Calu3 (cell line): ENCODE measurements at regions not wholly inside any gene's neighbourhood (a gene's known extent, or its start where the extent isn't known, plus 50 kb on each side); places are given as distances from the start of the nearest gene placed in this dataset.

Experiments used
- BruUV-seq: library from RNA; stranded (reverse); fragments of 400-500 nt; replicated peaks from 2 replicates; lab custom pipeline; 2021; lab: Mats Ljungman, UMichigan
- CTCF ChIA-PET: fragments of 300-600 bp; sonication (Branson Sonifier 250); formaldehyde crosslinking; loops from one replicate; lab custom pipeline; 2022; ENCODE audit warnings: antibody characterized with exemption; lab: Charles Lee
- DNase-seq: peaks from one replicate; pipeline ENCODE4 v3.0.0; 2022
- H3K27ac Mint-ChIP-seq: one replicate; pipeline ENCODE4 v1.8.0; 2022; ENCODE audit warnings: mixed read lengths; ENCODE audit not compliant: unreplicated experiment
- H3K27me3 Mint-ChIP-seq: one replicate; pipeline ENCODE4 v1.8.0; 2022; ENCODE audit warnings: mixed read lengths; ENCODE audit not compliant: unreplicated experiment
- H3K36me3 Mint-ChIP-seq: one replicate; pipeline ENCODE4 v1.8.0; 2022; ENCODE audit warnings: mild to moderate bottlenecking, moderate library complexity, mixed read lengths; ENCODE audit not compliant: insufficient read depth, unreplicated experiment
- H3K4me1 Mint-ChIP-seq: one replicate; pipeline ENCODE4 v1.8.0; 2022; ENCODE audit warnings: mild to moderate bottlenecking, low read depth, mixed read lengths; ENCODE audit not compliant: unreplicated experiment
- H3K4me3 Mint-ChIP-seq: one replicate; pipeline ENCODE4 v1.8.0; 2022; ENCODE audit warnings: mild to moderate bottlenecking, low read depth, moderate library complexity, mixed read lengths; ENCODE audit not compliant: unreplicated experiment
- H3K9me3 Mint-ChIP-seq: one replicate; pipeline ENCODE4 v1.8.0; 2022; ENCODE audit warnings: low read depth, mixed read lengths; ENCODE audit not compliant: unreplicated experiment
- intact Hi-C: fragments of 100-400 bp; cut with micrococcal nuclease; formaldehyde crosslinking; loops from one replicate; pipeline ENCODE4 v1.10.0; 2022; ENCODE audit not compliant: unreplicated experiment
- TF ChIP-seq, protein P1 (sequence below): fragments of 200-600 bp; IDR thresholded peaks from one replicate; pipeline ENCODE4 v1.8.0; 2022; ENCODE audit warnings: antibody characterized with exemption; ENCODE audit not compliant: unreplicated experiment

GRCh38 chr5:167895899-167896659, 395.4 kb upstream of the WWC1 start:
- intact Hi-C loops: no loop called here
- H3K9me3 Mint-ChIP-seq: no peaks in the 10 kb centered on the region
- H3K36me3 Mint-ChIP-seq: no peaks in the 10 kb centered on the region
- H3K4me1 Mint-ChIP-seq: no peaks in the 10 kb centered on the region
- no peak for DNase-seq
- H3K27ac Mint-ChIP-seq: no peak overlapping the region
- H3K27me3 Mint-ChIP-seq: peaks cover 84% of the 10 kb centered on the region
- BruUV-seq: no TSS peak
- CTCF ChIA-PET: interaction anchor here (1.6 kb wide), 1 partner anchor 16 kb away, joined by 3 read pairs; no protein-coding TSS in a partner anchor
- no peak overlapping the region for H3K4me3 Mint-ChIP-seq
- TF ChIP-seq, protein P1, sequence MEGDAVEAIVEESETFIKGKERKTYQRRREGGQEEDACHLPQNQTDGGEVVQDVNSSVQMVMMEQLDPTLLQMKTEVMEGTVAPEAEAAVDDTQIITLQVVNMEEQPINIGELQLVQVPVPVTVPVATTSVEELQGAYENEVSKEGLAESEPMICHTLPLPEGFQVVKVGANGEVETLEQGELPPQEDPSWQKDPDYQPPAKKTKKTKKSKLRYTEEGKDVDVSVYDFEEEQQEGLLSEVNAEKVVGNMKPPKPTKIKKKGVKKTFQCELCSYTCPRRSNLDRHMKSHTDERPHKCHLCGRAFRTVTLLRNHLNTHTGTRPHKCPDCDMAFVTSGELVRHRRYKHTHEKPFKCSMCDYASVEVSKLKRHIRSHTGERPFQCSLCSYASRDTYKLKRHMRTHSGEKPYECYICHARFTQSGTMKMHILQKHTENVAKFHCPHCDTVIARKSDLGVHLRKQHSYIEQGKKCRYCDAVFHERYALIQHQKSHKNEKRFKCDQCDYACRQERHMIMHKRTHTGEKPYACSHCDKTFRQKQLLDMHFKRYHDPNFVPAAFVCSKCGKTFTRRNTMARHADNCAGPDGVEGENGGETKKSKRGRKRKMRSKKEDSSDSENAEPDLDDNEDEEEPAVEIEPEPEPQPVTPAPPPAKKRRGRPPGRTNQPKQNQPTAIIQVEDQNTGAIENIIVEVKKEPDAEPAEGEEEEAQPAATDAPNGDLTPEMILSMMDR: no peak

- CTCF ChIA-PET: no interaction called here
- intact Hi-C loops: no loop called here
- Mint-ChIP-seq H3K27ac (no peak overlapping the region), H3K4me3 (no peak overlapping the region), H3K36me3 (no peaks in the 10 kb centered on the region), H3K4me1 (no peaks in the 10 kb centered on the region), H3K27me3 (peaks cover 77% of the 10 kb centered on the region), H3K9me3 (no peaks in the 10 kb centered on the region)
- no peak for DNase-seq
- BruUV-seq: no TSS peak
- TF ChIP-seq, protein P1: no peak
Observed at GRCh38 chr5:167896814-167897213, 394.6 kb upstream of the WWC1 start.

- H3K27ac Mint-ChIP-seq: no peak overlapping the region
- H3K36me3 Mint-ChIP-seq: no peaks in the 10 kb centered on the region
- CTCF ChIA-PET: no interaction called here
- no TSS peak for BruUV-seq
- H3K4me3 Mint-ChIP-seq: no peak overlapping the region
- no peaks in the 10 kb centered on the region for H3K4me1 Mint-ChIP-seq
- intact Hi-C loops: no loop called here
- DNase-seq: no peak
- TF ChIP-seq, protein P1: no peak
- no peaks in the 10 kb centered on the region for H3K9me3 Mint-ChIP-seq
- peaks cover 83% of the 10 kb centered on the region for H3K27me3 Mint-ChIP-seq
Observed at GRCh38 chr5:167897371-167897770, 394.1 kb upstream of the WWC1 start.

DNA sequence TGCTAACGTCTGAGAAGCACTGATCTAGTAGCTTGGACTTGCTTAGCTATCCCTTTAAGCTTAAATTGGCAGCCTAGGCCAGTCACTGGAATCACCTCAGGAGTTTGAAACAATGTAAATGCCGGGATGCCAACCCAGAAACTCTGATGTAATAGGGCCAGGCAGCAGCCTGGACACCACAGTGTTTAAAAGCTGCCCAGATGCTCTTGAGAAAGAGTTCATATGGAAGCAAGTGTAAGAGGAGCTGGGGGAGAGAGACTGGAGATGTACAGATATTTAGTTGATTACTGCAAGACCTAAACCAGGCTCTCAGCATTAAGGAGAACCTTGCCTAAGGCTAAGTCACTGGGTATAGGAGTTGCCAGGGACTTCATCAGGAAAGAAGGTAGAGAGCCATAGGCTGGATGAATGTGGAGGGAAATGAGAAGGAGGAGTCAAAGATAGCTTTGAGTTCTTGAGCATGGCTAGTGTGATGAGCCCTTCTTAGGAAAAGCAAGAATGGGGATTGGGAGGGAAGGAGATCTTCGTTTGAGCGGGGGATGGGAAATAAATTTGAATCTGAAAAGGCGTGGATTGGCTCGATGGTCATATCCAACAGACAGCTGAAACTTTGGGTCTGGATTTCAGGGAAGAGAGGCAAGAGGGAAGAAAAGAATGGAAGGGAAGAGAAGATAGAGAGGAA, 392.9 kb upstream of the WWC1 start:
- DNase-seq: no peak
- CTCF ChIA-PET: interaction anchor here (0.7 to 0.9 kb wide), 2 partner anchors 10 to 1165 kb away, joined by 3 to 6 read pairs; no protein-coding TSS in a partner anchor
- TF ChIP-seq, protein P1: no peak
- peaks cover 93% of the 10 kb centered on the region for H3K27me3 Mint-ChIP-seq
- no peak overlapping the region for H3K27ac Mint-ChIP-seq
- no TSS peak for BruUV-seq
- H3K36me3 Mint-ChIP-seq: no peaks in the 10 kb centered on the region
- no peak overlapping the region for H3K4me3 Mint-ChIP-seq
- intact Hi-C loops: no loop called here
- no peaks in the 10 kb centered on the region for H3K9me3 Mint-ChIP-seq
- H3K4me1 Mint-ChIP-seq: no peaks in the 10 kb centered on the region
